ENCODE measurements at regions not wholly inside any gene's neighbourhood (a gene's known extent, or its start where the extent isn't known, plus 50 kb on each side); places are given as distances from the start of the nearest gene placed in this dataset.

GRCh38 chr1:55600242-55600641 lies 385.1 kb upstream of the USP24 start:
- no peaks in the 10 kb centered on the region for H3K4me1 ChIP-seq
- H3K9ac ChIP-seq: no peak overlapping the region
- no peak overlapping the region for H3K27ac ChIP-seq
- H2AFZ ChIP-seq (replicated peaks): no peak overlapping the region
- no peaks in the 10 kb centered on the region for H3K79me2 ChIP-seq (ENCODE audit: low read depth)
- no peak for DNase-seq (ENCODE audit: low spot score)
- no peaks in the 10 kb centered on the region for H3K9me3 ChIP-seq (ENCODE audit: low read depth)
- H3K4me2 ChIP-seq: no peak overlapping the region
- no peaks in the 10 kb centered on the region for H3K4me1 Mint-ChIP-seq
- TF ChIP-seq CTCF (IDR thresholded peaks at IDR 0.05) (no peak), EZH2 (IDR thresholded peaks at IDR 0.05) (no peak), EZH2phosphoT487 (IDR thresholded peaks at IDR 0.05) (no peak)
- H3K36me3 Mint-ChIP-seq: no peaks in the 10 kb centered on the region
- H4K20me1 ChIP-seq (ENCODE audit: low read depth): no peaks in the 10 kb centered on the region
- no peaks in the 10 kb centered on the region for H3K27me3 Mint-ChIP-seq (ENCODE audit: insufficient read depth, low read depth)
- H3K9me3 Mint-ChIP-seq: peaks cover 8% of the 10 kb centered on the region
- no peaks in the 10 kb centered on the region for H3K36me3 ChIP-seq
- no peak overlapping the region for H3K4me3 Mint-ChIP-seq
- H3F3A ChIP-seq (ENCODE audit: low read depth): no peaks in the 10 kb centered on the region
- no peaks in the 10 kb centered on the region for H3K27me3 ChIP-seq
- no peak overlapping the region for H3K27ac Mint-ChIP-seq
- H3K4me3 ChIP-seq: no peak overlapping the region

DNA sequence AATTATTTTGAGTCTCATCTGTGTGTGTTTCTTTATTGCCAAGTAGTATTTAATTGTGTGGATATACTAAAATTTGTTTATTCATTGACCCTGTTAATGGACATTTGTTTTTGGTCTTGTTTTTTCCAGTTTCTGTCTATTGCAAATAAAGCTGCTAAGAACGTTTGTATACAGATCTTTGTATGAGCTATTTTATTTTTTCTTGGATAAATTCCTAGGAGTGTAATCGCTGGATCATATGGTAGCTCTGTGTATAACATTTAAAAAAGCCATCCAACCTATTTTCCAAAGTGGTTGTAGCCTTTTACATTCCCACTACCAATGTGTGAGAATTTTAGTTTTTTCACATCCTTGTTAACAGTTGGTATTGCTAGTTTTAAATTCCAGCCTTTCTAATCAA lies 382.7 kb upstream of the USP24 start:
- Mint-ChIP-seq H3K4me3 (no peak overlapping the region), H3K9me3 (peaks cover 8% of the 10 kb centered on the region), H3K36me3 (no peaks in the 10 kb centered on the region), H3K4me1 (no peaks in the 10 kb centered on the region), H3K27me3 (ENCODE audit: insufficient read depth, low read depth) (no peaks in the 10 kb centered on the region), H3K27ac (no peak overlapping the region)
- H3K9ac ChIP-seq: no peak overlapping the region
- no peaks in the 10 kb centered on the region for H3K27me3 ChIP-seq
- H3K79me2 ChIP-seq (ENCODE audit: low read depth): no peaks in the 10 kb centered on the region
- no peaks in the 10 kb centered on the region for H3F3A ChIP-seq (ENCODE audit: low read depth)
- H2AFZ ChIP-seq (replicated peaks): no peak overlapping the region
- no peak overlapping the region for H3K27ac ChIP-seq
- TF ChIP-seq CTCF (IDR thresholded peaks at IDR 0.05) (no peak), EZH2phosphoT487 (IDR thresholded peaks at IDR 0.05) (no peak), EZH2 (IDR thresholded peaks at IDR 0.05) (no peak)
- no peaks in the 10 kb centered on the region for H3K9me3 ChIP-seq (ENCODE audit: low read depth)
- H3K36me3 ChIP-seq: no peaks in the 10 kb centered on the region
- H3K4me2 ChIP-seq: no peak overlapping the region
- no peak for DNase-seq (ENCODE audit: low spot score)
- H3K4me1 ChIP-seq: no peaks in the 10 kb centered on the region
- H3K4me3 ChIP-seq: no peak overlapping the region
- H4K20me1 ChIP-seq (ENCODE audit: low read depth): no peaks in the 10 kb centered on the region

DNA sequence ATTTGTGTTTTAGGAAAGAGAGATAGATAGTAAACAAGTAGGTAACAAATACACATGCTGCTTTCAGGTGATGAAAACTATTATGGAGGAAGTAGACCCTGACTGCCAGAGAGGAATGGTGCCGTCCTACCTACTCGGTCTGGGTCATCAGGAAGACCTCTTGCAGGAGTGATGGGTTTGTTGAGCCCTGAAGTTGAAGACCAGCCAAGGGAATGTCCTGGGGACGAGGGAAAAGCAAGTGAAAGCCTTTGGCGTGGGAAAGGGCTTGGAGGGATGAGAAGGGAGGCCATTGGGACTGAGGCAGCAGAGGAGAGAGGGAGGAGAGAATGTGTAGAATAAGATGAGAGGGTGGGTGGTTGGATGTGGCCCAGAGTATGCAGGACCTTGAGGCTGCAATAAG lies 379.5 kb upstream of the USP24 start:
- H3K9me3 ChIP-seq (ENCODE audit: low read depth): no peaks in the 10 kb centered on the region
- H3K9me3 Mint-ChIP-seq: peaks cover 8% of the 10 kb centered on the region
- TF ChIP-seq EZH2 (IDR thresholded peaks at IDR 0.05) (no peak), CTCF (IDR thresholded peaks at IDR 0.05) (no peak), EZH2phosphoT487 (IDR thresholded peaks at IDR 0.05) (no peak)

More for the DNA sequence above, 379.5 kb upstream of the USP24 start:
- H3K4me3 ChIP-seq: no peak overlapping the region
- H3K27me3 ChIP-seq: no peaks in the 10 kb centered on the region
- Mint-ChIP-seq H3K4me3 (no peak overlapping the region), H3K27me3 (ENCODE audit: insufficient read depth, low read depth) (peaks cover 5% of the 10 kb centered on the region), H3K36me3 (no peaks in the 10 kb centered on the region), H3K27ac (no peak overlapping the region), H3K4me1 (no peaks in the 10 kb centered on the region)
- no peaks in the 10 kb centered on the region for H4K20me1 ChIP-seq (ENCODE audit: low read depth)
- H3K4me1 ChIP-seq: no peaks in the 10 kb centered on the region
- DNase-seq (ENCODE audit: low spot score): no peak
- no peak overlapping the region for H3K4me2 ChIP-seq
- H3K79me2 ChIP-seq (ENCODE audit: low read depth): no peaks in the 10 kb centered on the region
- no peak overlapping the region for H3K9ac ChIP-seq
- H2AFZ ChIP-seq (replicated peaks): no peak overlapping the region
- H3F3A ChIP-seq (ENCODE audit: low read depth): no peaks in the 10 kb centered on the region
- H3K36me3 ChIP-seq: no peaks in the 10 kb centered on the region
- H3K27ac ChIP-seq: no peak overlapping the region

All from neural progenitor cell (in vitro differentiated cells).